ENCODE measurements at regions not wholly inside any gene's neighbourhood (a gene's known extent, or its start where the extent isn't known, plus 50 kb on each side); places are given as distances from the start of the nearest gene placed in this dataset.

DNA sequence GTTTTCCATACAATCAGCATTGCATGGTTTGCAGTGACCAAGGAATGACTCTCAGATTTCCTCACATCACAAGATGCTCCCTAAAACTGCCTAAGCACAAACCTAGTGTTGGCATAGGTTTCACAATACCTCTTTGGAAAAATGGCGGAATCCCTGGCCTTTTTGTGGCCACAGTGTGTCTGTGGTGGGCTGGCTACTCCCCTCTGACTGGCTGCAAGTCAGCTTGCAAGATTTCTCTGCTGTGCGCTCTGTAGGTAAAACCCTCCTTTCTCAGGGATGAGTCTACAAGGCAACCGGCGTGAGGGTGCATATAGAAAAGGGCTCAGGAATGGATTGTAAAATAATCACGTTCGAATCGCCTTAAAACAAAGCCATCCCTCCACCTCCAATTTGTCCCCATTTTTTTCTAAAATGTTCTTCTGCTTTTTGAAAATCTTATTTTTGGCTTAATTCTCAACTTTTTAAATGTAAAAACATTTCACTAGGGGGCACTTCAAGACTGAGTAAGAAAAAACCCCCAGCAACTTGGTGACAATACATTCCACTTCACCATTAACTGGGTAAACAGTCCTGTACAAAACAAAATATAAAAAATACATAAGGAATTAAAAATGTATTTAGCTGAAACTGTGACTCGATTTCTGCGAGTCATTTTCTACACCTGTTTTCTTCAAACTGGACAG, 235.6 kb downstream of the STIM2 start:
- peak; percentile 5 for DNase-seq (ENCODE audit: low read depth)
- TF ChIP-seq, protein P1, sequence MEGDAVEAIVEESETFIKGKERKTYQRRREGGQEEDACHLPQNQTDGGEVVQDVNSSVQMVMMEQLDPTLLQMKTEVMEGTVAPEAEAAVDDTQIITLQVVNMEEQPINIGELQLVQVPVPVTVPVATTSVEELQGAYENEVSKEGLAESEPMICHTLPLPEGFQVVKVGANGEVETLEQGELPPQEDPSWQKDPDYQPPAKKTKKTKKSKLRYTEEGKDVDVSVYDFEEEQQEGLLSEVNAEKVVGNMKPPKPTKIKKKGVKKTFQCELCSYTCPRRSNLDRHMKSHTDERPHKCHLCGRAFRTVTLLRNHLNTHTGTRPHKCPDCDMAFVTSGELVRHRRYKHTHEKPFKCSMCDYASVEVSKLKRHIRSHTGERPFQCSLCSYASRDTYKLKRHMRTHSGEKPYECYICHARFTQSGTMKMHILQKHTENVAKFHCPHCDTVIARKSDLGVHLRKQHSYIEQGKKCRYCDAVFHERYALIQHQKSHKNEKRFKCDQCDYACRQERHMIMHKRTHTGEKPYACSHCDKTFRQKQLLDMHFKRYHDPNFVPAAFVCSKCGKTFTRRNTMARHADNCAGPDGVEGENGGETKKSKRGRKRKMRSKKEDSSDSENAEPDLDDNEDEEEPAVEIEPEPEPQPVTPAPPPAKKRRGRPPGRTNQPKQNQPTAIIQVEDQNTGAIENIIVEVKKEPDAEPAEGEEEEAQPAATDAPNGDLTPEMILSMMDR (IDR thresholded peaks at IDR 0.05; ENCODE audit: insufficient read depth, low read depth, low read length), result no peak
- no peak overlapping the region for H3K4me3 ChIP-seq (ENCODE audit: low read depth, low read length)

DNA sequence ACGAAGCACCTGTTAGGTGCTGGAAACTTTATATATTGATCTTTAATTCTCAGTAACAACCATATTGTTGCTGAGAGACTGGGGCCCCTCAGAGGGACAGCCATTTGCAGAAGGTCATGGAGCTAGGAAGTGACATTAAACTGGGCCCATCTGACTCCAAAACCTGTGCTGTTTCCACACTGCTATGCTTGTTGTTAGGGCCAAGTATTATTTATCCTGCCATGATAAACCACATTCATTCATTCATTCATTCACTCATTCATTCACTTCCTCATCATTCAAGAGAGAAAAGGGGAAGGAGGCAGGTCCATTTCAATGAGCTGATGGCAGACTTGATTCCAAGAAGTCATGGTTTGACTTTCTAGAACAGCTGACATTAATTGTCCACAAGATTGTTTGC, 237.4 kb downstream of the STIM2 start:
- no peak overlapping the region for H3K4me3 ChIP-seq (ENCODE audit: low read depth, low read length)
- TF ChIP-seq, protein P1 (IDR thresholded peaks at IDR 0.05; ENCODE audit: insufficient read depth, low read depth, low read length), result no peak
- no peak for DNase-seq (ENCODE audit: low read depth)

DNA sequence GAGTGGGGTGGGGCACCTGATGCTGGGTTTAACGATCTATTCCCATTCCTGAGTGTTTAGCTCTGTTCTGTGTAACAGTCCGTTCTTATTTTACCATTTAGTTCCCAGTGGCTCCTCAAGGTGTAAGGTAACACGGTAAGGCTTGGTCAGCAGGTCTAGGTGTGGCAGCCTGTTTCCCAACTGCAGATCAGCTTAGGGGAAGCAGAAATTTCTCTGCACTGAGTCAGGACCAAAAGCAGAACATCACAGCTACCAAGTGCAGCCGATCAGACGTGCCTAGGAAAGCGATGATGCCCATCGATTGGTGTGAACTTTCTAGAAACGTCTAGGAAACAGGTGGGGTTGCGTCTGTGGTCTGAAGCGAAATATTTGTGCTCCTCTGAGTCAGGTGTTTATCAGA, 240.1 kb downstream of the STIM2 start:
- DNase-seq (ENCODE audit: low read depth), result no peak
- H3K4me3 ChIP-seq (ENCODE audit: low read depth, low read length), result no peak overlapping the region
- TF ChIP-seq, protein P1 (IDR thresholded peaks at IDR 0.05; ENCODE audit: insufficient read depth, low read depth, low read length), result no peak

DNA sequence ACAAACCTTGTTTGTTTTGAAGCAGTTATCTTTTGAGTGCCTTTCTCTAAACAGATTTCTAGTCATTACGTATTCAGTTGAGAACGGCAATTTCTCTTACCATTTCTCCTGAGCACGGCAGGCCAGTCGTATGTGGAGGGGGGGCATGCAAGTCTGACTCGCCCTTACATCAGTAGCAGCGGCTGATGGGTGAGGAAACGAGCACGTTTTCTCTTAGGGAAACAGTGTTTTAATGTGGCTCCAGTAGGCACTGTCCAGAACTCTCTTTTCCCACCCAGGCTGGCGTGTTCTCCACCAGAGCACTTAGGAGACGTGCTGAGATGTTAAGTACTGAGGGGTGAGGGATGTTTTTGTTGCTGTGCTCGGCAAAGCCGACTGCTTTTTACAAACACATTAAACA, 240.5 kb downstream of the STIM2 start:
- no peak overlapping the region for H3K4me3 ChIP-seq (ENCODE audit: low read depth, low read length)
- DNase-seq (ENCODE audit: low read depth), result no peak
- TF ChIP-seq, protein P1 (IDR thresholded peaks at IDR 0.05; ENCODE audit: insufficient read depth, low read depth, low read length), result no peak

DNA sequence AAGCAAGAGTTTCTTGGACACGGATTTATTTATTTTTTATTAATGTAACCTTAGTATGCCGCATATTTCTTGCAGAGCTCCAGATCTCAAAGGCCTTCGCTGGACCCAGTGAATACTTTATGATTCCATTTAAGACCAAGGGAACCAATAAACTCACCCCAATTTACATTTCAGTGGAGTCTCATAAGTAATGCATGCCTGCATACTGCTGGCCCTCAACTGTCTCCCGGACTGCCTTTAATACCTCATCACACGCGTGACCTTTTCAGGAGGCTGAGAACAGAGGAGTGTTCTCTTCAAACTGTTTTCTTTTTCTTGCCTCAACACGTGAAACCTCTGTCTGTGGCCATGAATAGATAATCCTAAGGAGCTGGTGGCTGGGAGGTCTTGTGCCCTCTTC, 240.9 kb downstream of the STIM2 start:
- DNase-seq (ENCODE audit: low read depth), result no peak
- H3K4me3 ChIP-seq (ENCODE audit: low read depth, low read length), result no peak overlapping the region
- TF ChIP-seq, protein P1 (IDR thresholded peaks at IDR 0.05; ENCODE audit: insufficient read depth, low read depth, low read length), result no peak

DNA sequence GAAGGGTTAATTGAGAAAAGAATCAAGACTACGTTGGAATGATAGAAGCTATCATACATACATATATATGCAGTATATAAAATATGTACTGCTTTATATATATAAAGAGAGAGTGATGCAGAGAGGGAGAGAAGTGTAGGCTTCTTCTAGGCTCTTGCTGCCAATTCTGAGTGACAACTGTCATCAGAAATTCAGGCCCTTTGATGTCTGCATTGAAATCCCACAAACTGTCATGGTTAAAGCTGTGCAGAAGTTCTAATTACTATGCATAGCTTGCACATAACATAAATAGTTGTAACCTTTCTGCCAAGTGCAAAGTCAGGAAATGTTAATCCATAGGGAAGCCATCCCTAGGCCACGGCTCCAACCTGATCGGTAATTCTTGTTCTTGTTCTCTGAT, 251.0 kb downstream of the STIM2 start:
- H3K4me3 ChIP-seq (ENCODE audit: low read depth, low read length), result no peak overlapping the region
- DNase-seq (ENCODE audit: low read depth), result no peak
- TF ChIP-seq, protein P1 (IDR thresholded peaks at IDR 0.05; ENCODE audit: insufficient read depth, low read depth, low read length), result no peak

DNA sequence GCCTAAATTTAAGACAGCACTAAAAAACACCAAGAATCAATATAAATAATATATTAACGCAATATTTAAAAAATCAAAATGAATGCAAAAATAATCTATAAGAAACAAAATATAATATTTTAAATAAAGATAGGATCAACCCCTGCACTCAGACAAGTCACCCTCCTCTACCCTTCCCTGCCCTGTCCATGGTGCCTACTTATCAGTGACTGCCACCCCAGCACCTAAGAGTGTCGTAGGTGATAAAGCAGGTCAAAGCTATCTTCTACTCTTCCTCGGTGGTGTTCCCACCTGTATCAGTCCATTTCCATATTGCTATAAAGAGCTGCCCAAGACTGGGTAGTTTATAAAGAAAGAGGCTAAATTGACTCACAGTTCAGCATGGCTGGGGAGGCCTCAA, 251.9 kb downstream of the STIM2 start:
- DNase-seq (ENCODE audit: low read depth), result no peak
- TF ChIP-seq, protein P1 (IDR thresholded peaks at IDR 0.05; ENCODE audit: insufficient read depth, low read depth, low read length), result no peak
- no peak overlapping the region for H3K4me3 ChIP-seq (ENCODE audit: low read depth, low read length)
